C1 segment of cervical spinal cord (tissue), 14 donors: ENCODE measurements at regions not wholly inside any gene's neighbourhood (a gene's known extent, or its start where the extent isn't known, plus 50 kb on each side); places are given as distances from the start of the nearest gene placed in this dataset.
"Not testable (repeated sequence)": the region's sequence is repeated elsewhere in the genome, so short reads cannot be mapped to it uniquely, and the experiment has no call there.

ENCODE experiments used
- DNase-seq, 14 donors: peaks; one replicate each; lab custom pipeline; 2025; lab: John Stamatoyannopoulos, UW

GRCh38 chr3:36075491-36075890 lies 304.8 kb upstream of the STAC start:
- no peak for DNase-seq

- DNase-seq, result no peak
Measured at GRCh38 chr3:36077320-36077719, 303.0 kb upstream of the STAC start.

DNA sequence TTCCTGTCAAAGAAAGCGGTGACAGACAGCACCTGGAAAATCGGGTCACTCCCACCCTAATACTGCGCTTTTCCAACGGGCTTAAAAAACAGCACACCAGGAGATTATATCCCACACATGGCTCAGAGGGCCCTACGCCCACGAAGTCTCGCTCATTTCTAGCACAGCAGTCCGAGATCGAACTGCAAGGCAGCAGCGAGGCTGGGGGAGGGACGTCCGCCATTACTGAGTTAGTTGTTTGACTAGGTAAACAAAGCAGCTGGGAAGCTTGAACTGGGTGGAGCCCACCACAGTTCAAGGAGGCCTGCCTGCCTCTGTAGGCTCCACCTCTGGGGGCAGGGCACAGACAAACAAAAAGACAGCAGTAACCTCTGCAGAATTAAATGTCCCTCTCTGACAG lies 297.3 kb upstream of the STAC start:
- DNase-seq, result not testable (repeated sequence)

DNA sequence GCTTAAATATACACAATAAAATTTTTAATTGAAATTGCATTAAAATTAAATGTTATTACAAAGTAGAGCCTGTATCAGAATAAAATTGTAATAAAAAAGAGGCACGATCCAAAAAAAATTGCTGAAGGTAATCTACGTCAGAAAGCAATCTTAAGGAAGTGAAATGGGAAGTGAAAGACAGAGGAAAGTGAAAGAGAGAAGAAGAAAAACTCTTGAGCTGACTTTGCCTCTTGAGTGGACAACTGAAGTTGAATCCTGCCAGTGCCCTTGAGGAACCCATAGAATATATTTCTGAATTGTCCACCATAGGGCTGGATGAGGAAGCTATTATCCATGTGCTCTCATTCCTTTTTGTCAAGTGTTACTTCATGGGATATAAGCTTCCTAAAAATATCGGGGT lies 285.1 kb upstream of the STAC start:
- DNase-seq, result no peak

DNA sequence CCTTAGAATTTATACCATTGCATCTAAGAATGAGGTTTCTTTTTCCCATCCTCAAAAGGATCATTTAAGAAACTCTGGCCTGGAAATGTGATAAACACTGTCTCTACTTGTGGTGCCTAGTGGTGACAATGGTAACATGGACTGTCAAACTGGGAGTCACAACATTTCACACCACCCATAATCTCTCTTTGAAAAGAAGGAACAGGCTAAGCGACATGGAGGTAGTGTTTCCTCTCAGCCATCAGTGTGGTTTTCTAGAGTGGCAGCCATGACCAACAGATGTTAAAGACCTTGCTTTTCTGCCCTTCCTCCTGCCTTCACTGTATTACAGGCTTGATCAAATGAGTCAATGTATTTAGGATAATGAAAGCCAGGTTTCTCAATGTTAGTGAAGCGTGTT lies 283.1 kb upstream of the STAC start:
- DNase-seq, result no peak

DNA sequence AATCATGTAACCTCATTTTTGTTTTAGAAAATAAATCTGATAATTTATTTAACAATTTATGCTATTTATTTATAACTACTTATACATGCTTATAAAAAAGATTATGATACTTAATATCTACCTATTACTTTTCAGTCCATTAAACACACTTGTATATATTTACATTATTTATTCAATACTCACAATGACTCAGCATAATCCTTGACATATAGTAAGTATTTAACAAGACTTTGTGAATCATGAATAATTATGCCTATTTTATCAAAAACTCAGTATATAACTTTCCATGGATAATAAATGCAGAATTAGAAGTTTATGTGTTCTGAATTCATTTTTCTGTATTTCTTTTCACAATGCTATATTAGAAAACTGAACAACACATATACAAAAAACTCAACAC lies 266.0 kb upstream of the STAC start:
- no peak for DNase-seq

- no peak for DNase-seq
Measured at GRCh38 chr3:36124118-36124796, 256.0 kb upstream of the STAC start.

GRCh38 chr3:36132214-36132613 lies 248.1 kb upstream of the STAC start:
- DNase-seq, result no peak

- DNase-seq, result no peak
Measured at GRCh38 chr3:36135863-36136262, 244.4 kb upstream of the STAC start.

GRCh38 chr3:36142746-36143145 lies 237.6 kb upstream of the STAC start:
- DNase-seq, result no peak

- no peak for DNase-seq
Measured at GRCh38 chr3:36146404-36146803, 233.9 kb upstream of the STAC start.

DNA sequence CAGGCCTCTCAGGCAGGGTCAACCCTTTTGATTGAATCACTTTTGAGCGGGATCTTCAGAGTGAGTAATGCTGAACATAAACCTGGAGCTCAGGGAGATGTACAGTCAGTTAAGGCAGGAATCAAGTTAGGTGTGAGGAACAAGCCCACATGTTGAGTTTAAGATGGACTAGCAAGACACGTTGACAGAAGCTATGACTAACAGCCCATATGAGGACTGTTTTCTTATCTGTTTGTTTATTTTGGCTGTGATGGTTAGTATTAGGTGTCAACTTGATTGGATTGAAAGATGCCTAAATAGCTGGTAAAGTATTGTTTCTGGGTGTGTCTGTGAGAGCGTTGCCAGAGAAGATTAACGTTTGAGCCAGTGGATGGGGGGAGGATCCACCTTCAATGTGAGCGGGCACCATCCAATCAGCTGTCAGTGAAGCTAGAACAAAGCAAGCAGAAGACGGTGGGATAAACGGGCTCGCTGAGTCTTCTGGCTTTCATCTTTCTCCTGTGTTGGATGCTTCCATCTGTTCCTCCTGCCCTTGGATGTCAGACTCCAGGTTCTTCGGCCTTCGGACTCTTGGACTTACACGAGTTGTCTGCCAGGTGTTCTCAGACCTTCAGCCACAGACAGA lies 232.3 kb upstream of the STAC start:
- DNase-seq, result no peak

DNA sequence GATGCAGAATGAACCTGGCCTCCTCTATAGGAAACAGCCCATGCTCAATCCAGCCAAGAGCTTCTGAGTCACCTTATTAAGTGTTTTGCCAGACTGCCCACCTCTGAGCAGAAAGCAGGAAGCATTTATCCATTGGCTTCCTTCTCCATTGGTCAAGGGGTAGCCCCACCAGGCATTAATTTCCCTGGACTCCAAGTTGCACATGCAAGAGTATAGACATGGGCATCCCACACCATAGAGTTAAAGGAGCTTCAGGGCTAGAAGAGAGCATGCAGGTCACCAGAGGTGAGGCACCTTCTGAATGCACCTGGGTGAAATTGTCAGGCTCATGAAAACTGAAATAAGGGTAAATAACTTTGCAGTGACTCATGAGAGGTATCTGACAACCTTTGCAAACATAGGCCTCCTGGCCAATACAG lies 230.8 kb upstream of the STAC start:
- DNase-seq, result no peak

GRCh38 chr3:36155515-36155914 lies 224.8 kb upstream of the STAC start:
- DNase-seq, result no peak

DNA sequence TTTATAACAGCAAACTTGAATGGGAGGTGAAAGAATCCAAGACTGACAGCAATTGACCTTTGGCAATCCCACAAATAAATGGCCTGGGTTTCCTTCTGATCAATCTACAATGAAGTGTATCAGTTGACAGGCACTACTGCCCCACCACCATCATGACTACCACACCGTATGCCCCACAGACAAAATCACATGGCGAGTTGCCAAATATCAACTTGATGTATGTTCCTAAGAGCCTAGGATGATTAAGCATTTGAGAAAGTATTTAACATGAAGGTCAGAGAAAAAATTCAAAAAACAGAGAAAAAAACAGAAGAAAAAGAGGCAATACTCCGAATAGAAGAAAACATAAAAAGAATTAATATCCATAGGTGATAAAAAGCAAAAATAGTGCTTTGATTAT lies 215.9 kb upstream of the STAC start:
- no peak for DNase-seq

- DNase-seq, result no peak
Measured at GRCh38 chr3:36165509-36166290, 214.6 kb upstream of the STAC start.

DNA sequence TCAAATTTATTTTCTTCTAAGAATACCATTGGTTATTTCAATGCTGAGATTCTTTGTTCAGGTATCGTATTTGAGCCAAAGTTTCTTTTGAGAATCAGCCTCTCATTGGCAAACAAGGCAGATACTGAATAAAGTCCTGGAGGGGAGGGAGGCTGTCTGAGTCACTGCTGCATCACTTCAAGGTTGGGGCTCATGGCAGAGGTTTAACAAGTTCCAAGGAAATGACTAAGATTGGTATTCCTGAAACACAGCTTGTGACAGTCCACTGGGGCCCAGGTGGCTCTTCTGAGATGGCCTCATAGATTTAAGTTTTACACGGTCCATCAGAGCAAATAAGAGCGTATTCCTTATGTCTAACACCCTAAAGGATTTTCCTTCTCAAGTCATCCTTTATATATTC lies 213.8 kb upstream of the STAC start:
- peak in 1 of 14 donors; percentile 22 for DNase-seq

GRCh38 chr3:36172699-36173098 lies 207.6 kb upstream of the STAC start:
- peak in 1 of 14 donors; percentile 48 for DNase-seq

DNA sequence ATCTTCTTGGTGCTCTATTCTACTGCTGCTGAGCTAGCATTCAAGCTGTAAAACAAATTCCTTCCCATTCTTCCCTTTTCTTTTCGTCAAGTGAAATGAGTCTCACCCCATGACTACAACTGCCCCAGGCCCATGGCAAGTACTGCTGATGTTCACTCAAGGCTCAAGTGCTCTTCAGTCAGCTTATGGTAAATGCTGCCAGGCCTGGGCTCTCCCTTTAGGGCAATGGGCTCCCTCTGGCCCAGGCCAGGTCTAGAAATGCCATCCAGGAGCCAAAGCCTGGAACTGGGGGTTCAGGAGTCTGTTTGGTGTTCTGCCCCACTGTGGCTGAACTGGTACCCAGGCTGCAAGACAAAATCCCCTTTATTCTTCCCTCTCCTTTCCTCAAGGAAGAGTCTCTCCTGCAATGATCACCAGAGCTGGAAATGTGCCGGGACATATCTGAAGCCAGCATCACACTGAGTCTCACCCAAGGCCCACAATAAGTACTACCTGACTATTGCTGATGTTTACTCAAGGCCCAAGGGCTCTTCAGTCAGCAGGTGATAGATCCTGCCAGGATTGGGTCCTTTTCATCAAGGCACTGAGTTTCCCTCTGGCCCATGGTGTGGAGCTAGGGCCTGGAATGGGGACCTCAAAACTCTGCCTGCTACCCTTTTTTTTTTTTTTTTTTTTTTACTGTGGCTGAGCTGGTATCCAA lies 205.0 kb upstream of the STAC start:
- DNase-seq, result no peak

- no peak for DNase-seq
Measured at GRCh38 chr3:36175916-36176461, 204.3 kb upstream of the STAC start.

- no peak for DNase-seq
Measured at GRCh38 chr3:36178018-36178417, 202.3 kb upstream of the STAC start.

- DNase-seq, result no peak
Measured at GRCh38 chr3:36182024-36182423, 198.3 kb upstream of the STAC start.
